Lung (tissue), 11 donors: ENCODE measurements at regions not wholly inside any gene's neighbourhood (a gene's known extent, or its start where the extent isn't known, plus 50 kb on each side); places are given as distances from the start of the nearest gene placed in this dataset.

Experiments used
- ATAC-seq: fragments of 200-7000 bp; cut with Tn5 transposase; one replicate; pipeline ENCODE4 v1.9.1; 2020; ENCODE audit warnings: moderate number of reproducible peaks; ENCODE audit not compliant: insufficient read depth, low FRiP score
- DNase-seq, 3 donors: peaks; one replicate each; pipeline ENCODE4 v3.0.0-alpha.2; 2013 to 2017
- H3K27ac ChIP-seq, 2 donors: one replicate each; pipeline ENCODE4 v1.5.1; 2013; ENCODE audit warnings: mild to moderate bottlenecking in 2 of 2, moderate library complexity in 2 of 2, control low read depth in 1 of 2, inconsistent platforms in 1 of 2, low read depth in 1 of 2, low read length in 1 of 2
- H3K27me3 ChIP-seq, 3 donors: one replicate each; pipeline ENCODE4 v1.5.1; 2013; ENCODE audit warnings: low read length in 2 of 3; ENCODE audit not compliant: control insufficient read depth in 3 of 3, insufficient read depth in 3 of 3
- H3K36me3 ChIP-seq, 4 donors: one replicate each; pipeline ENCODE4 v1.5.1; 2013; ENCODE audit warnings: low read length in 4 of 4, mild to moderate bottlenecking in 1 of 4, moderate library complexity in 1 of 4; ENCODE audit not compliant: control insufficient read depth in 4 of 4, insufficient read depth in 4 of 4
- H3K4me1 ChIP-seq, 5 donors: one replicate each; pipeline ENCODE4 v1.5.1; 2013; ENCODE audit warnings: low read length in 5 of 5, mild to moderate bottlenecking in 2 of 5, moderate library complexity in 1 of 5; ENCODE audit not compliant: control insufficient read depth in 5 of 5, insufficient read depth in 5 of 5
- H3K4me3 ChIP-seq: one replicate; pipeline ENCODE4 v1.5.1; 2013; ENCODE audit warnings: mild to moderate bottlenecking, control low read depth, moderate library complexity
- H3K9ac ChIP-seq, 2 donors: one replicate each; pipeline ENCODE4 v1.5.1; 2013; ENCODE audit warnings: low read length in 2 of 2, control low read depth in 1 of 2; ENCODE audit not compliant: insufficient read depth in 1 of 2
- H3K9me3 ChIP-seq, 4 donors: one replicate each; pipeline ENCODE4 v1.5.1; 2013; ENCODE audit warnings: low read length in 3 of 4, mild to moderate bottlenecking in 1 of 4, moderate library complexity in 1 of 4; ENCODE audit not compliant: control insufficient read depth in 4 of 4, insufficient read depth in 3 of 4
- WGBS, 2 donors: extraction: QIAGEN DNeasy Blood & Tissue Kit; methylation state at CpG; one replicate each; pipeline ENCODE4 v1.1.7; 2013; 5-methylcytosine and 5-hydroxymethylcytosine counted together
- TF ChIP-seq, protein P1 (sequence below): IDR thresholded peaks from 2 replicates; pipeline ENCODE4 v1.5.1; 2012; ENCODE audit warnings: mild to moderate bottlenecking; ENCODE audit errors: control extremely low read depth, extremely low read depth
- donor health status: control.
- donor health status: control.
- donor health status: Bipolar disorder and iron deficiency.
- donor health status: healthy.
- donor health status: DM: yes; HTN: yes; CAD: no.

DNA sequence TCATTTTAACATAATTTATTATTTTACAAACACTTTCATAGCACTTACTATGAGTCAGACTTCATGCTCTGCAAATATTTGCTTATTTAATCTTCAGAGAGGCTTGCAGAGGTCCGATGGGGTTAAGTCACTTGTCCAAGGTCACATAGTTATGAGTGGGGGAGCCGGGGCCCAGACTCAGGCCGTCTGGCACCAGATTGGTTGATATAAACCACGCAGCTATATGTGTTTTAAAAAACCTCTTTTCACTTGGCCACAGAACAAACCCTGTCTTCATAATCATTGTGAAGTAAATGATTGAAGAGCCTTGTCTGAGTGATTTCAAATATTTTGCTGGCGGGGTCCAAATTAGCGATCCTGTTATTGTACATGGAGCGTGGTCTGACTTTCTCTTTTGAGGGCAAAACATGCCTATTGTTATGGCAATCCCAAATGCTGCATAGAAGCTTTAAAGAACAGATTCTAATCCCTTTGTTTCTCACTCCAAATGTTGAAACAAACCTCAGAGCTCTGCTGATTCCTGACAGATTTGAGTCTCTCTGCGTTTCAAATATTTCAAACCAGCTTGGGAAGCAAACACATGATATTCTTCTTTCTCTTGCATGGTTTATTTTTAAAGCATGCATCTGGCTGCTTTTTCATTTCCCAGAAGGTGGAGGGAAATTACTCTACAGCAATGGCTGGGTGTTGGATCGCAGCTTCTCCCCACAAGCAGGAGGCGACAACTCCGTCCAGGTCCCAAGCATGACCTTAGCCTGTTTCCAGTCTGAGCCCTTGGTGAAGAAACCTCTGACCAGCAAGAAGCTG, 142.4 kb downstream of the DDX1 start:
- Histone ChIP-seq H3K4me3 (no peak overlapping the region), H3K27me3 (peaks cover 0 to 3% (median 0%) of the 10 kb centered on the region in 3 donors), H3K9ac (no peak overlapping the region), H3K36me3 (no peaks in the 10 kb centered on the region), H3K27ac (no peak overlapping the region), H3K9me3 (no peaks in the 10 kb centered on the region), H3K4me1 (peaks cover 10 to 47% (median 20%) of the 10 kb centered on the region in 5 donors)
- TF ChIP-seq, protein P1, sequence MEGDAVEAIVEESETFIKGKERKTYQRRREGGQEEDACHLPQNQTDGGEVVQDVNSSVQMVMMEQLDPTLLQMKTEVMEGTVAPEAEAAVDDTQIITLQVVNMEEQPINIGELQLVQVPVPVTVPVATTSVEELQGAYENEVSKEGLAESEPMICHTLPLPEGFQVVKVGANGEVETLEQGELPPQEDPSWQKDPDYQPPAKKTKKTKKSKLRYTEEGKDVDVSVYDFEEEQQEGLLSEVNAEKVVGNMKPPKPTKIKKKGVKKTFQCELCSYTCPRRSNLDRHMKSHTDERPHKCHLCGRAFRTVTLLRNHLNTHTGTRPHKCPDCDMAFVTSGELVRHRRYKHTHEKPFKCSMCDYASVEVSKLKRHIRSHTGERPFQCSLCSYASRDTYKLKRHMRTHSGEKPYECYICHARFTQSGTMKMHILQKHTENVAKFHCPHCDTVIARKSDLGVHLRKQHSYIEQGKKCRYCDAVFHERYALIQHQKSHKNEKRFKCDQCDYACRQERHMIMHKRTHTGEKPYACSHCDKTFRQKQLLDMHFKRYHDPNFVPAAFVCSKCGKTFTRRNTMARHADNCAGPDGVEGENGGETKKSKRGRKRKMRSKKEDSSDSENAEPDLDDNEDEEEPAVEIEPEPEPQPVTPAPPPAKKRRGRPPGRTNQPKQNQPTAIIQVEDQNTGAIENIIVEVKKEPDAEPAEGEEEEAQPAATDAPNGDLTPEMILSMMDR: no peak
- DNase-seq (peak; percentile 35 to 53 (median 53)), ATAC-seq (peak; percentile 77)
- 45 to 71% methylated on average over 11 of the region's 11 CpGs for WGBS, 2 donors

DNA sequence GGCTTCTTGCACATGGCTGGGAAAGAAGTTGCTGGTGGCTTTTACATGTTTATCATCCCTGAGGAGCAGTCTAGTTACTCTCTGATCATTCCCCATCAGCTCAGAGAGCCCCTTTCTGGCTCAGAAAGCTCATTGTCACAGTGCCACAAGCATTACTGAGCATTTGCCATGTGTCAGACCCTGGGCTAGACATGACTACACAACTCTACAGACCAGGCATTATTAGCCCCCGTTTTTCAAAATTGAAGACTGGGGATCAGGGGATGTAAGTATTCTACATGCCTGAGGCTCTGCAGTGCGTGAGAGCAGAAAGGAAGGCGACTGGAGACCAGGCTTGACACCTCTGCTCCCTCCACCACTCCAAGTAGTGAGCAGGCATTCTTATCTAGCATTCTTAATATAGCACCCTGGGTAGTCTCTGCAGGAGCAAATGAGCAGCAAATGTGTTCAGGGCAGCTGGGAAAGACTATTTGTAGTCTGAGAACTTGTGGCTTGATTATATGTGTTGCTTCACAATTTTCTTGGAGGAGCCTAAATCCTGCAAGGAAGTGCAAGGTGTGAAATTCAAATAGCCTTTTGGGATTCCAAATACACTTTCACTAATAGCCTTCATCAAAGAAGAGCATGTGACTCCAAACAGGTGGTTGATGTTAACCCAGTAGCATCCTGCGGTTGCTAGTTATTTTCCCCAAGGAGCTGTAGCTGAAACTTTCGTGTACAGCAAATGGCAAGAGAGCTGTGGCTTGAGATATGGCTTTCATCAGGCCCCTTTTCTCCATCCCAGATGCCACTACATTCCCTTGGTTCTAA, 143.2 kb downstream of the DDX1 start:
- peaks cover 0 to 3% (median 0%) of the 10 kb centered on the region in 3 donors for H3K27me3 ChIP-seq
- no peak overlapping the region for H3K9ac ChIP-seq
- DNase-seq: no peak
- H3K36me3 ChIP-seq: no peaks in the 10 kb centered on the region
- 79 to 80% methylated on average over 5 of the region's 5 CpGs for WGBS, 2 donors
- peaks cover 10 to 45% (median 20%) of the 10 kb centered on the region in 5 donors for H3K4me1 ChIP-seq
- ATAC-seq: no peak
- TF ChIP-seq, protein P1: no peak
- peak overlapping the region in 1 of 2 donors; percentile 59 for H3K27ac ChIP-seq
- no peaks in the 10 kb centered on the region for H3K9me3 ChIP-seq
- no peak overlapping the region for H3K4me3 ChIP-seq

DNA sequence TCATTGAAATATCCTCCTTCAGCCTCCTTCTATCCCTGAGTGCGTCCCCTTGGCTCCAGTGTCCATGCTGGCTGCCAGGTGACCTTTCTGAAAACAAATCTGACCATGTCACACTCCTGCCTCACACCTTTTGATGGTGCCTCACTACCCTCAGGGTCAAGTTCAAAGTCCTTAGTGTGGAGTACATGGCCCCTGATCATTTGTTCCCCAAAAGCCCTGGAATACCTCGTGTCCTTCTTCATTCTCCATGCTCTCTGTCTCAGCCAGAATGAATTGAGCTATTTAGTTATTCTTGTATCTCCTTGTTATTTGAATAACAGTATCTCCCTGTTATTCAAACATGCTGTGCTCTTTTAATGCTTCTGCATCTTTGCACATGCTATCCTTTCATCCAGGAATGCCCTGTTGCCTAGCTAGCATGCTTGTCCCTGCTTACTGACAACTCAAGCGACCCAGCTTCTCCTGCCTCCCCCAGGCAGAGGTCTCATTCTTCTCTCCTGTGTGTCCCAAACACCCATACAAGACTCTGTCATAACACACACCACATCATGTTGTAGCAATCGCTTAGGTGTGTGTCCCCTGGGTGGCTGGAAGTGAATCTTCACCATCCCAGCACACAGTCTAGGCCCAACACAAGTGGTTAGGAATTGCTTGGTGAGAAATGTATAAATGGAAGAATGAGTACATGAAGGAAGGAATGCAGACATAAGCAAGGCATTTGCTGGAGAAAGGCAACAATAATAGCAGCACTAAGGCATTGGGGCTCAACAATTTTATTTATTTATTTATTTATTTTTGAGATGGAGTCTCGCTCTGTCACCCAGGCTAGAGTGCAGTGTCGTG, 144.0 kb downstream of the DDX1 start:
- peaks cover 6 to 37% (median 15%) of the 10 kb centered on the region in 5 donors for H3K4me1 ChIP-seq
- H3K4me3 ChIP-seq: no peak overlapping the region
- no peaks in the 10 kb centered on the region for H3K9me3 ChIP-seq
- no peak for ATAC-seq
- TF ChIP-seq, protein P1: no peak
- no peak overlapping the region for H3K9ac ChIP-seq
- H3K36me3 ChIP-seq: no peaks in the 10 kb centered on the region
- peaks cover 0 to 3% (median 0%) of the 10 kb centered on the region in 3 donors for H3K27me3 ChIP-seq
- DNase-seq: no peak
- WGBS, 2 donors: 91% methylated on average over 6 of the region's 6 CpGs
- H3K27ac ChIP-seq: no peak overlapping the region
